ENCODE measurements at regions not wholly inside any gene's neighbourhood (a gene's known extent, or its start where the extent isn't known, plus 50 kb on each side); places are given as distances from the start of the nearest gene placed in this dataset.

- Histone ChIP-seq H3K4me1 (no peaks in the 10 kb centered on the region), H3K36me3 (no peaks in the 10 kb centered on the region), H3K27me3 (no peaks in the 10 kb centered on the region), H3K9me3 (no peaks in the 10 kb centered on the region), H3K27ac (no peak overlapping the region), H3K4me3 (no peak overlapping the region)
- TF ChIP-seq POLR2AphosphoS5 (IDR thresholded peaks at IDR 0.05) (no peak), POLR2A (IDR thresholded peaks at IDR 0.05) (no peak), CTCF (IDR thresholded peaks at IDR 0.05) (no peak)
- no peak for DNase-seq (ENCODE audit: low spot score in 2 of 2)
- intact Hi-C loops (cut with DNase I; ENCODE audit: low total_unique reads) = no loop called here
Measured at GRCh38 chr15:95450413-95450812, 880.1 kb upstream of the NR2F2 start.

DNA sequence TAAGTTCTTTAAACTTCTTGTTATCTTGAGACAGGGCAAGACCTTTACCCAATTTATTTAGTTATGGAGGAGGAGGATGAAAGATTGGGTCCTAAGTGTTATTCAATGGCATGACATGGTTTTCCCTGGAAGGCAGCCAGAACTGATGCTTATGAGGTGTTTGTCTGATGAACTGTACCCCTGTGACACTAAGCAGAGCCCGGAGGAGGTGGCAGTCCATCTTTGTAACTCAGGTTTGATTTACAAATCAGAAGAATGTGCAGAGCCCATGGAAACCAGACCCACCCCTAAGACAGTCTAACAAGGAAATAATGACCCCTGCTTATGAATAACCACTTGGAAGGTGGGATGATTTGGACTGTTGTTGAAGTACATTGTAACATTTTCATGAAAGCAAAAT, 878.6 kb upstream of the NR2F2 start:
- no peak for DNase-seq (ENCODE audit: low spot score in 2 of 2)
- Histone ChIP-seq H3K36me3 (no peaks in the 10 kb centered on the region), H3K27me3 (no peaks in the 10 kb centered on the region), H3K9me3 (no peaks in the 10 kb centered on the region), H3K27ac (no peak overlapping the region), H3K4me1 (no peaks in the 10 kb centered on the region), H3K4me3 (no peak overlapping the region)
- no peak for TF ChIP-seq POLR2A (IDR thresholded peaks at IDR 0.05)
- TF ChIP-seq CTCF (IDR thresholded peaks at IDR 0.05) = no peak
- TF ChIP-seq POLR2AphosphoS5 (IDR thresholded peaks at IDR 0.05) = no peak
- intact Hi-C loops (cut with DNase I; ENCODE audit: low total_unique reads) = no loop called here

GRCh38 chr15:95454403-95455262, 875.9 kb upstream of the NR2F2 start:
- DNase-seq (ENCODE audit: low spot score in 2 of 2) = no peak
- intact Hi-C loops (cut with DNase I; ENCODE audit: low total_unique reads) = no loop called here
- Histone ChIP-seq H3K36me3 (no peaks in the 10 kb centered on the region), H3K4me3 (no peak overlapping the region), H3K4me1 (no peaks in the 10 kb centered on the region), H3K27ac (no peak overlapping the region), H3K27me3 (no peaks in the 10 kb centered on the region), H3K9me3 (no peaks in the 10 kb centered on the region)
- TF ChIP-seq POLR2AphosphoS5 (IDR thresholded peaks at IDR 0.05) (no peak), POLR2A (IDR thresholded peaks at IDR 0.05) (no peak), CTCF (IDR thresholded peaks at IDR 0.05) (no peak)

- TF ChIP-seq CTCF (IDR thresholded peaks at IDR 0.05) (no peak), POLR2A (IDR thresholded peaks at IDR 0.05) (no peak), POLR2AphosphoS5 (IDR thresholded peaks at IDR 0.05) (no peak)
- intact Hi-C loops (cut with DNase I; ENCODE audit: low total_unique reads) = no loop called here
- no peak overlapping the region for H3K27ac ChIP-seq
- H3K4me1 ChIP-seq = no peaks in the 10 kb centered on the region
- no peaks in the 10 kb centered on the region for H3K36me3 ChIP-seq
- H3K4me3 ChIP-seq = no peak overlapping the region
- no peak for DNase-seq (ENCODE audit: low spot score in 2 of 2)
- H3K9me3 ChIP-seq = no peaks in the 10 kb centered on the region
- no peaks in the 10 kb centered on the region for H3K27me3 ChIP-seq
Measured at GRCh38 chr15:95457520-95457919, 873.0 kb upstream of the NR2F2 start.

DNA sequence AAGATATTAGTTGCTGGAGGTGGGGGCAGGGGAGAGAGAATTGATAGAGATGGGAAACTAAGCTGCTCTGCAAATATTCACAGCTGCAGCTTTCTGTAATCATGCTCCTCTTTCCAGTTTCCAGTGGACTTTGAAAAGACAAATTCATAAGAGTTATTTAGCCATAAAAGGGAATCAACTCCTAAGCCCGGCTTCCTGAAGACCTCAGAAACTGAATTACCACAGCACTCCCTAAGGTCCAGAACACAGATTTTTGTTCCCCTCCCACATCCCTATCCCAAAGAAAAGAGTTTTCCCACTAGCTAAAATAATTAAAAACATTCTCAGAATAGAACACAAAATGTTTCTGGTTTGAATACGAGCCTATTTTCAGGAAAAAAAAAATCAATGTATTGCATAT, 871.8 kb upstream of the NR2F2 start:
- intact Hi-C loops (cut with DNase I; ENCODE audit: low total_unique reads) = no loop called here

More for the DNA sequence above, 871.8 kb upstream of the NR2F2 start:
- DNase-seq (ENCODE audit: low spot score in 2 of 2) = no peak
- Histone ChIP-seq H3K27me3 (no peaks in the 10 kb centered on the region), H3K4me3 (no peak overlapping the region), H3K4me1 (no peaks in the 10 kb centered on the region), H3K36me3 (no peaks in the 10 kb centered on the region), H3K9me3 (no peaks in the 10 kb centered on the region), H3K27ac (no peak overlapping the region)
- TF ChIP-seq POLR2AphosphoS5 (IDR thresholded peaks at IDR 0.05) (no peak), POLR2A (IDR thresholded peaks at IDR 0.05) (no peak), CTCF (IDR thresholded peaks at IDR 0.05) (no peak)
